ENCODE measurements at regions not wholly inside any gene's neighbourhood (a gene's known extent, or its start where the extent isn't known, plus 50 kb on each side); places are given as distances from the start of the nearest gene placed in this dataset.

DNA sequence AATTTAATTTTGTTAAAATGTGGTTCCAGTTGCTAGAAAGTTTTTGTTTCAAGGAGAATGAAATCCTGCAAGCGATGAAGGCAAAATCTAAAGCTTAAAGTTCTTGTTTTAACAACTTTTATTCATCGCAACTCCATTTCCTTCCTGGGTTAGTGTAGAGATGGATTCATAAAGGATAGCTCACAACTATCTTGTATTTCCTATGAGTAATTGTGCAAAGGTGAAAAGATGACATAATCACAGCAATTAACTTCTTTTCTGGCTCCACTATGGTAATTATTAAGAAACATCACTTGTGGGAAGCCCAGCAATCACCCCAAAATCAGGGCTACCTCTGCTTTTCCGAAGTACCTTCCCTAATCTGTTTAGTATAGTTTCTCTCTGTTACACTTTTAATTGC lies 80.8 kb upstream of the SEMA6A start:
- Histone ChIP-seq H3K9me3 (ENCODE audit: control insufficient read depth, low read depth, low read length) (no peaks in the 10 kb centered on the region), H3K18ac (ENCODE audit: insufficient read length, low read depth, low read length) (no peak overlapping the region), H2BK12ac (ENCODE audit: insufficient read length, low read depth, low read length) (no peak overlapping the region), H2BK15ac (ENCODE audit: low read depth, low read length) (no peak overlapping the region), H3K4ac (ENCODE audit: low read depth, low read length) (no peak overlapping the region), H2BK5ac (ENCODE audit: insufficient read length, low read length) (no peak overlapping the region), H4K20me1 (ENCODE audit: control insufficient read depth, insufficient read depth, insufficient read length) (no peaks in the 10 kb centered on the region), H2BK120ac (ENCODE audit: low read depth, low read length, poor library complexity, severe bottlenecking) (no peak overlapping the region), H3K9ac (ENCODE audit: extremely low read depth, insufficient read length, low read length) (no peak overlapping the region), H3K27ac (ENCODE audit: insufficient read length, low read depth, low read length) (no peak overlapping the region), H3K23me2 (ENCODE audit: insufficient read length, low read depth, low read length, poor library complexity, severe bottlenecking) (no peaks in the 10 kb centered on the region), H2AK5ac (ENCODE audit: insufficient read length, low read length) (no peak overlapping the region), H3K14ac (ENCODE audit: insufficient read depth, low read length) (no peak overlapping the region), H2AFZ (ENCODE audit: low read length) (no peak overlapping the region), H3T11ph (ENCODE audit: low read length) (no peak overlapping the region), H3K27me3 (ENCODE audit: insufficient read depth, low read length) (no peaks in the 10 kb centered on the region), H3K4me2 (ENCODE audit: insufficient read depth, insufficient read length, low read length) (no peak overlapping the region), H4K91ac (ENCODE audit: insufficient read length, low read depth, low read length) (no peak overlapping the region), H4K5ac (ENCODE audit: insufficient read length, low read depth, low read length) (no peak overlapping the region), H3K23ac (ENCODE audit: insufficient read length, low read depth, low read length) (no peak overlapping the region), H3K4me1 (ENCODE audit: insufficient read depth, low read length) (peaks cover 20% of the 10 kb centered on the region), H2BK20ac (ENCODE audit: low read depth, low read length, poor library complexity, severe bottlenecking) (no peak overlapping the region), H3K79me1 (ENCODE audit: insufficient read depth, low read depth, low read length, poor library complexity, severe bottlenecking) (no peaks in the 10 kb centered on the region), H3K56ac (ENCODE audit: insufficient read length, low read depth, low read length) (no peak overlapping the region), H3K79me2 (ENCODE audit: insufficient read depth, low read length) (no peaks in the 10 kb centered on the region), H4K8ac (replicated peaks; ENCODE audit: insufficient read length, low read depth, low read length) (no peak overlapping the region)
- H3K27ac Mint-ChIP-seq = peak overlapping the region in 1 of 3 experiments; percentile 89; a peak in 3 of 7 replicates
- no peaks in the 10 kb centered on the region; a peak in 1 of 7 replicates for H3K36me3 Mint-ChIP-seq (ENCODE audit: insufficient read depth in 1 of 3, low read depth in 3 of 3)
- no peak overlapping the region for H3K4me3 Mint-ChIP-seq
- TF ChIP-seq CTCF (conservative IDR thresholded peaks at IDR 0.05) = no peak
- WGBS (ENCODE audit: extremely low coverage, insufficient read length, low lambda C conversion rate) = no CpG with 5 or more reads among the region's 3 CpGs
- peaks cover 55 to 59% of the 10 kb centered on the region in 2 experiments for H3K4me1 Mint-ChIP-seq
- H3K9me3 Mint-ChIP-seq = no peaks in the 10 kb centered on the region
- DNase-seq = no peak
- H3K27me3 Mint-ChIP-seq (ENCODE audit: low read depth) = no peaks in the 10 kb centered on the region
